Esophagus squamous epithelium (tissue), 4 donors: ENCODE measurements at regions not wholly inside any gene's neighbourhood (a gene's known extent, or its start where the extent isn't known, plus 50 kb on each side); places are given as distances from the start of the nearest gene placed in this dataset.

ENCODE experiments used
- CTCF ChIP-seq, 6 experiments: fragments of 450-650 bp in 4 of 6; fragments of 200-600 bp in 2 of 6; sonication (generic) in 2 of 6; IDR thresholded peaks; one replicate each; pipeline ENCODE4 v1.5.1; 2016 to 2019; ENCODE audit warnings: antibody characterized with exemption in 6 of 6, mild to moderate bottlenecking in 4 of 6, moderate library complexity in 4 of 6
- POLR2A ChIP-seq, 4 donors: fragments of 450-650 bp; IDR thresholded peaks; one replicate each; pipeline ENCODE4 v1.6.1; 2017; ENCODE audit warnings: antibody characterized with exemption in 4 of 4, mild to moderate bottlenecking in 4 of 4, moderate library complexity in 3 of 4

GRCh38 chr7:109276348-109276747 is 706.7 kb downstream of the DNAJB9 start:
- TF ChIP-seq CTCF (IDR thresholded peaks at IDR 0.05): no peak
- no peak for TF ChIP-seq POLR2A (IDR thresholded peaks at IDR 0.05)
